ENCODE measurements at regions not wholly inside any gene's neighbourhood (a gene's known extent, or its start where the extent isn't known, plus 50 kb on each side); places are given as distances from the start of the nearest gene placed in this dataset.

- no peak for ATAC-seq (ENCODE audit: insufficient read depth, low FRiP score)
- no peak for TF ChIP-seq CTCF (IDR thresholded peaks at IDR 0.05; ENCODE audit: control extremely low read depth, extremely low read depth)
- WGBS, 2 donors = 72 to 78% methylated on average over 10 of the region's 10 CpGs
Observed at GRCh38 chr12:127629066-127629820, 637.7 kb upstream of the TMEM132C start.

GRCh38 chr12:127632461-127632860 is 634.5 kb upstream of the TMEM132C start:
- ATAC-seq (ENCODE audit: insufficient read depth, low FRiP score) = no peak

More at GRCh38 chr12:127629066-127629820, 637.7 kb upstream of the TMEM132C start:
- H3K27me3 ChIP-seq (ENCODE audit: control insufficient read depth in 3 of 3, insufficient read depth in 3 of 3, low read length in 2 of 3) = no peaks in the 10 kb centered on the region
- H3K4me1 ChIP-seq (ENCODE audit: control insufficient read depth in 5 of 5, insufficient read depth in 5 of 5, low read length in 5 of 5) = no peaks in the 10 kb centered on the region
- H3K36me3 ChIP-seq (ENCODE audit: control insufficient read depth in 4 of 4, insufficient read depth in 4 of 4, low read length in 4 of 4) = no peaks in the 10 kb centered on the region
- DNase-seq = no peak
- H3K9me3 ChIP-seq (ENCODE audit: control insufficient read depth in 4 of 4, insufficient read depth in 3 of 4, low read length in 3 of 4) = peaks cover 0 to 6% (median 0%) of the 10 kb centered on the region in 4 donors
- no peak overlapping the region for H3K4me3 ChIP-seq
- no peak overlapping the region for H3K27ac ChIP-seq (ENCODE audit: low read depth in 1 of 2, low read length in 1 of 2)
- H3K9ac ChIP-seq (ENCODE audit: insufficient read depth in 1 of 2, low read length in 2 of 2) = no peak overlapping the region

GRCh38 chr12:127635838-127636237 is 631.1 kb upstream of the TMEM132C start:
- WGBS, 2 donors = 85 to 88% methylated on average over 4 of the region's 4 CpGs
- no peak for ATAC-seq (ENCODE audit: insufficient read depth, low FRiP score)
- no peak for DNase-seq
- no peaks in the 10 kb centered on the region for H3K36me3 ChIP-seq (ENCODE audit: control insufficient read depth in 4 of 4, insufficient read depth in 4 of 4, low read length in 4 of 4)
- H3K27ac ChIP-seq (ENCODE audit: low read depth in 1 of 2, low read length in 1 of 2) = no peak overlapping the region
- H3K4me3 ChIP-seq = no peak overlapping the region
- H3K27me3 ChIP-seq (ENCODE audit: control insufficient read depth in 3 of 3, insufficient read depth in 3 of 3, low read length in 2 of 3) = no peaks in the 10 kb centered on the region
- no peak for TF ChIP-seq CTCF (IDR thresholded peaks at IDR 0.05; ENCODE audit: control extremely low read depth, extremely low read depth)
- no peaks in the 10 kb centered on the region for H3K4me1 ChIP-seq (ENCODE audit: control insufficient read depth in 5 of 5, insufficient read depth in 5 of 5, low read length in 5 of 5)
- peaks cover 0 to 9% (median 0%) of the 10 kb centered on the region in 4 donors for H3K9me3 ChIP-seq (ENCODE audit: control insufficient read depth in 4 of 4, insufficient read depth in 3 of 4, low read length in 3 of 4)
- no peak overlapping the region for H3K9ac ChIP-seq (ENCODE audit: insufficient read depth in 1 of 2, low read length in 2 of 2)

More at GRCh38 chr12:127632461-127632860, 634.5 kb upstream of the TMEM132C start:
- Histone ChIP-seq H3K9me3 (ENCODE audit: control insufficient read depth in 4 of 4, insufficient read depth in 3 of 4, low read length in 3 of 4) (peaks cover 0 to 9% (median 0%) of the 10 kb centered on the region in 4 donors), H3K27ac (ENCODE audit: low read depth in 1 of 2, low read length in 1 of 2) (no peak overlapping the region), H3K4me3 (no peak overlapping the region), H3K36me3 (ENCODE audit: control insufficient read depth in 4 of 4, insufficient read depth in 4 of 4, low read length in 4 of 4) (no peaks in the 10 kb centered on the region), H3K9ac (ENCODE audit: insufficient read depth in 1 of 2, low read length in 2 of 2) (no peak overlapping the region), H3K27me3 (ENCODE audit: control insufficient read depth in 3 of 3, insufficient read depth in 3 of 3, low read length in 2 of 3) (no peaks in the 10 kb centered on the region), H3K4me1 (ENCODE audit: control insufficient read depth in 5 of 5, insufficient read depth in 5 of 5, low read length in 5 of 5) (no peaks in the 10 kb centered on the region)
- TF ChIP-seq CTCF (IDR thresholded peaks at IDR 0.05; ENCODE audit: control extremely low read depth, extremely low read depth) = no peak
- DNase-seq = no peak
- WGBS, 2 donors = 85 to 88% methylated on average over 11 of the region's 11 CpGs
